A549 (cell line): ENCODE measurements at regions not wholly inside any gene's neighbourhood (a gene's known extent, or its start where the extent isn't known, plus 50 kb on each side); places are given as distances from the start of the nearest gene placed in this dataset.

ENCODE experiments used
- CHD4 ChIP-seq: fragments of 200-600 bp; sonication (generic); IDR thresholded peaks from 2 replicates; pipeline ENCODE4 v1.6.1; 2016; ENCODE audit warnings: antibody characterized with exemption, mild to moderate bottlenecking, borderline replicate concordance
- NFE2L2 ChIP-seq: fragments of 150-350 bp; conservative IDR thresholded peaks from 2 replicates; pipeline ENCODE4 v1.6.1; 2014; ENCODE audit warnings: low read length
- POLR2A ChIP-seq: IDR thresholded peaks from 2 replicates; pipeline ENCODE4 v1.6.1; 2012; ENCODE audit warnings: mild to moderate bottlenecking, low read length
- RFX5 ChIP-seq: fragments of 450-650 bp; IDR thresholded peaks from 2 replicates; pipeline ENCODE4 v1.7.1; 2014; ENCODE audit warnings: antibody characterized with exemption, mild to moderate bottlenecking, moderate library complexity
- TF ChIP-seq, protein P1 (sequence below): fragments of >200 bp; sonication (Bioruptor Twin); formaldehyde crosslinking; IDR thresholded peaks from 3 replicates; pipeline ENCODE4 v1.5.1; 2016
- TF ChIP-seq, protein P2 (sequence below): fragments of 150-350 bp; IDR thresholded peaks from 2 replicates; pipeline ENCODE4 v1.6.1; 2014; ENCODE audit warnings: low read depth, mild to moderate bottlenecking, low read length

DNA sequence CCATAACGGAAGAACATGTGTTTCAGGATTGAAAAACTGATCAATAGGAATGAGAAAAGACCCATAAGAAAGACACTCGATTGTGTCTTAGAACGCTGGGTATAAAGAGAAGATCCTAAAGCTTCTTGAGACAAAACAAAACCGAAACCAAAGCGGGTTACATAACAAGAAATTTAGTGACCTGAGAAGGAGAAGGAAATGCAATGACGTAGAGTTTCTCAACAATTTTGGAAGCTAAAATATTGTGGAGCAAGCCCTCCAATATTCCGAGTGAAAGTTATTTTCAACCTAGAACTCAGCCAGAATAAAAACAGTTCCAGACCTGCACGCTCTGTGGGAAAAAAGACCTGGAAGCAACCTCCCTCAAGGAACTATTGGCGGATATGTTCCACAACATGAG is 81.9 kb upstream of the FREM1 start:
- TF ChIP-seq, protein P1, sequence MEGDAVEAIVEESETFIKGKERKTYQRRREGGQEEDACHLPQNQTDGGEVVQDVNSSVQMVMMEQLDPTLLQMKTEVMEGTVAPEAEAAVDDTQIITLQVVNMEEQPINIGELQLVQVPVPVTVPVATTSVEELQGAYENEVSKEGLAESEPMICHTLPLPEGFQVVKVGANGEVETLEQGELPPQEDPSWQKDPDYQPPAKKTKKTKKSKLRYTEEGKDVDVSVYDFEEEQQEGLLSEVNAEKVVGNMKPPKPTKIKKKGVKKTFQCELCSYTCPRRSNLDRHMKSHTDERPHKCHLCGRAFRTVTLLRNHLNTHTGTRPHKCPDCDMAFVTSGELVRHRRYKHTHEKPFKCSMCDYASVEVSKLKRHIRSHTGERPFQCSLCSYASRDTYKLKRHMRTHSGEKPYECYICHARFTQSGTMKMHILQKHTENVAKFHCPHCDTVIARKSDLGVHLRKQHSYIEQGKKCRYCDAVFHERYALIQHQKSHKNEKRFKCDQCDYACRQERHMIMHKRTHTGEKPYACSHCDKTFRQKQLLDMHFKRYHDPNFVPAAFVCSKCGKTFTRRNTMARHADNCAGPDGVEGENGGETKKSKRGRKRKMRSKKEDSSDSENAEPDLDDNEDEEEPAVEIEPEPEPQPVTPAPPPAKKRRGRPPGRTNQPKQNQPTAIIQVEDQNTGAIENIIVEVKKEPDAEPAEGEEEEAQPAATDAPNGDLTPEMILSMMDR: no peak
- TF ChIP-seq CHD4 (no peak), POLR2A (no peak), RFX5 (no peak), NFE2L2 (no peak)
- TF ChIP-seq, protein P2, sequence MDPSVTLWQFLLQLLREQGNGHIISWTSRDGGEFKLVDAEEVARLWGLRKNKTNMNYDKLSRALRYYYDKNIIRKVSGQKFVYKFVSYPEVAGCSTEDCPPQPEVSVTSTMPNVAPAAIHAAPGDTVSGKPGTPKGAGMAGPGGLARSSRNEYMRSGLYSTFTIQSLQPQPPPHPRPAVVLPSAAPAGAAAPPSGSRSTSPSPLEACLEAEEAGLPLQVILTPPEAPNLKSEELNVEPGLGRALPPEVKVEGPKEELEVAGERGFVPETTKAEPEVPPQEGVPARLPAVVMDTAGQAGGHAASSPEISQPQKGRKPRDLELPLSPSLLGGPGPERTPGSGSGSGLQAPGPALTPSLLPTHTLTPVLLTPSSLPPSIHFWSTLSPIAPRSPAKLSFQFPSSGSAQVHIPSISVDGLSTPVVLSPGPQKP: no peak
